ENCODE measurements at regions not wholly inside any gene's neighbourhood (a gene's known extent, or its start where the extent isn't known, plus 50 kb on each side); places are given as distances from the start of the nearest gene placed in this dataset.
"Not testable (repeated sequence)": the region's sequence is repeated elsewhere in the genome, so short reads cannot be mapped to it uniquely, and the experiment has no call there.

DNA sequence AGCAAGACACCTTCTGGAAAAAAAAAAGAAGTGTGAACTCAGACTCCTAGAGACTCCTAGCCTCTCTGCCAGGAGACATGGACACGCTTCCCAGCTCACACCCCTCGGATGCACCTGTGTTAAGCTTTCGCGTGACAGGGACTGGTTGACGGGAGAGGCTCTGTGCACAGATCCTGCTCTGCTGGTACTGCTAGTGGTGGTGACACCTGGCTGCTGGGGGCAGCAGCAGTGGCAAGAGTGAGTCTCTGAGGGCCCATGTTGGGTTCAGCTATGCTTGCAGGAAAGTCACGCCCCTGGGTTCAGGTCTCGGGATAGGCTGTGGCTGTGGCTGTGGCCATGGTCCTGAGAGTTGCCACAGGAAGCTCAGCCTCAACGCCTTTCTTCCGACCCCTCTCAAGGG, 81.1 kb downstream of the XRCC2 start:
- H3K9me2 ChIP-seq (replicated peaks; ENCODE audit: low read depth, low read length), result no peaks in the 10 kb centered on the region
- H3K27me3 ChIP-seq (ENCODE audit: insufficient read depth, low read length, poor library complexity, severe bottlenecking), result no peaks in the 10 kb centered on the region
- H3K9me3 ChIP-seq (ENCODE audit: insufficient read depth, low read depth, low read length), result no peaks in the 10 kb centered on the region
- H3K4me1 ChIP-seq (ENCODE audit: insufficient read depth, low read length, poor library complexity, severe bottlenecking), result no peaks in the 10 kb centered on the region
- no peaks in the 10 kb centered on the region for H4K20me1 ChIP-seq (ENCODE audit: insufficient read depth, low read length, poor library complexity, severe bottlenecking)
- no peaks in the 10 kb centered on the region for H3F3A ChIP-seq (ENCODE audit: low read depth)
- no peak overlapping the region for H3K4me2 ChIP-seq (ENCODE audit: low read depth, low read length, poor library complexity, severe bottlenecking)
- H2AFZ ChIP-seq (ENCODE audit: low read length), result no peak overlapping the region
- H3K4me3 ChIP-seq (ENCODE audit: low read length, poor library complexity, severe bottlenecking), result no peak overlapping the region
- no peaks in the 10 kb centered on the region for H3K36me3 ChIP-seq (ENCODE audit: insufficient read depth, low read length)
- H3K79me2 ChIP-seq (ENCODE audit: insufficient read depth, low read length), result no peaks in the 10 kb centered on the region
- no peak for TF ChIP-seq EZH2phosphoT487 (IDR thresholded peaks at IDR 0.05; ENCODE audit: borderline replicate concordance)
- TF ChIP-seq, protein P1, sequence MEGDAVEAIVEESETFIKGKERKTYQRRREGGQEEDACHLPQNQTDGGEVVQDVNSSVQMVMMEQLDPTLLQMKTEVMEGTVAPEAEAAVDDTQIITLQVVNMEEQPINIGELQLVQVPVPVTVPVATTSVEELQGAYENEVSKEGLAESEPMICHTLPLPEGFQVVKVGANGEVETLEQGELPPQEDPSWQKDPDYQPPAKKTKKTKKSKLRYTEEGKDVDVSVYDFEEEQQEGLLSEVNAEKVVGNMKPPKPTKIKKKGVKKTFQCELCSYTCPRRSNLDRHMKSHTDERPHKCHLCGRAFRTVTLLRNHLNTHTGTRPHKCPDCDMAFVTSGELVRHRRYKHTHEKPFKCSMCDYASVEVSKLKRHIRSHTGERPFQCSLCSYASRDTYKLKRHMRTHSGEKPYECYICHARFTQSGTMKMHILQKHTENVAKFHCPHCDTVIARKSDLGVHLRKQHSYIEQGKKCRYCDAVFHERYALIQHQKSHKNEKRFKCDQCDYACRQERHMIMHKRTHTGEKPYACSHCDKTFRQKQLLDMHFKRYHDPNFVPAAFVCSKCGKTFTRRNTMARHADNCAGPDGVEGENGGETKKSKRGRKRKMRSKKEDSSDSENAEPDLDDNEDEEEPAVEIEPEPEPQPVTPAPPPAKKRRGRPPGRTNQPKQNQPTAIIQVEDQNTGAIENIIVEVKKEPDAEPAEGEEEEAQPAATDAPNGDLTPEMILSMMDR (conservative IDR thresholded peaks at IDR 0.05; ENCODE audit: low read length), result no peak
- no peak overlapping the region for H3K9ac ChIP-seq (ENCODE audit: low read depth, low read length, poor library complexity, severe bottlenecking)

DNA sequence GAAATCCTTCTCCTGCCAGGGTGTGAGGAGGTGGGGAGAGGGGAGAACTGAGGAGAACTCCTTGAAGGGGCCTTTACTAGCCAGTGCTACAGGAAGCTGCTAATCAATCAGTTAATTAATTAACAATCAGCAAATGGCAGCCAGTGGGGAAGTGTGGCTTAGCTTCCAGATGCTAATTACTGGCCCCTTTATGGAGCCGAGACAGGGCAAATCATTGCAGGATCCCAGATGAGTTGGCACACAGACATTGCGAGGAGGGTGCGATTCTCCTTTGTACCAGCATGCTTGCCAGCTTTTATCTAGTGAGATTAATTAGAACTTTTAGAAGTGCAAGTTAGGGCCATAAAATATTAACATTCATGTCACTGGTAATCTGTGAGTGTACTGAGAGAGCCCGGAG, 84.0 kb downstream of the XRCC2 start:
- Histone ChIP-seq H4K20me1 (ENCODE audit: insufficient read depth, low read length, poor library complexity, severe bottlenecking) (no peaks in the 10 kb centered on the region), H3K4me3 (ENCODE audit: low read length, poor library complexity, severe bottlenecking) (no peak overlapping the region)

DNA sequence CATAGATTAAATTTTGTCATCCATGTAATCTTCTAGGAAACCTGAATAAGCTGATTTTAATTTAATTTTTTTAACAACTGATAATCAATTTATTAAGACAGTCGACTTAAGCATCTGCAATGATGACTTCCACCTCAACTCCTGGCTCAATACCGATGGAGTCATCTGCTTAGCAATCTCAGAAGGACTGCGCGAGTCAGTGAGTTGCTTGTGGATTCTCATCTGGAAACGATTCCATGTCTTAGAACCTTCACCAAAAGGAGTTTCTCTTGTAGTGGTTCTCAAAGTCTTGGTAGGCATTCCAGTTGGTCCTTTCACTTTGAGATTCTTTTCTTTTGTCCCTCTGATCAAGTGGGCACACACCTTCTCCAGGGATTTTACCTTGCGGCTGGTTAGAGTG, 85.5 kb downstream of the XRCC2 start:
- Histone ChIP-seq H3K4me3 (ENCODE audit: low read length, poor library complexity, severe bottlenecking) (no peak overlapping the region), H3K4me1 (ENCODE audit: insufficient read depth, low read length, poor library complexity, severe bottlenecking) (no peaks in the 10 kb centered on the region), H3K79me2 (ENCODE audit: insufficient read depth, low read length) (no peaks in the 10 kb centered on the region), H3K36me3 (ENCODE audit: insufficient read depth, low read length) (no peaks in the 10 kb centered on the region), H3K27me3 (ENCODE audit: insufficient read depth, low read length, poor library complexity, severe bottlenecking) (no peaks in the 10 kb centered on the region), H3K9ac (ENCODE audit: low read depth, low read length, poor library complexity, severe bottlenecking) (no peak overlapping the region), H2AFZ (ENCODE audit: low read length) (no peak overlapping the region), H3K9me2 (replicated peaks; ENCODE audit: low read depth, low read length) (no peaks in the 10 kb centered on the region), H3F3A (ENCODE audit: low read depth) (no peaks in the 10 kb centered on the region), H3K4me2 (ENCODE audit: low read depth, low read length, poor library complexity, severe bottlenecking) (no peak overlapping the region), H3K9me3 (ENCODE audit: insufficient read depth, low read depth, low read length) (no peaks in the 10 kb centered on the region), H4K20me1 (ENCODE audit: insufficient read depth, low read length, poor library complexity, severe bottlenecking) (no peaks in the 10 kb centered on the region)
- TF ChIP-seq, protein P1 (conservative IDR thresholded peaks at IDR 0.05; ENCODE audit: low read length), result no peak
- TF ChIP-seq EZH2phosphoT487 (IDR thresholded peaks at IDR 0.05; ENCODE audit: borderline replicate concordance), result no peak

More for the DNA sequence above, 84.0 kb downstream of the XRCC2 start:
- no peak overlapping the region for H3K4me2 ChIP-seq (ENCODE audit: low read depth, low read length, poor library complexity, severe bottlenecking)
- H3K79me2 ChIP-seq (ENCODE audit: insufficient read depth, low read length), result no peaks in the 10 kb centered on the region
- TF ChIP-seq EZH2phosphoT487 (IDR thresholded peaks at IDR 0.05; ENCODE audit: borderline replicate concordance), result no peak
- TF ChIP-seq, protein P1 (conservative IDR thresholded peaks at IDR 0.05; ENCODE audit: low read length), result no peak
- no peaks in the 10 kb centered on the region for H3K36me3 ChIP-seq (ENCODE audit: insufficient read depth, low read length)
- no peak overlapping the region for H2AFZ ChIP-seq (ENCODE audit: low read length)
- H3K4me1 ChIP-seq (ENCODE audit: insufficient read depth, low read length, poor library complexity, severe bottlenecking), result no peaks in the 10 kb centered on the region
- H3K27me3 ChIP-seq (ENCODE audit: insufficient read depth, low read length, poor library complexity, severe bottlenecking), result no peaks in the 10 kb centered on the region
- H3K9ac ChIP-seq (ENCODE audit: low read depth, low read length, poor library complexity, severe bottlenecking), result no peak overlapping the region
- H3F3A ChIP-seq (ENCODE audit: low read depth), result no peaks in the 10 kb centered on the region
- H3K9me3 ChIP-seq (ENCODE audit: insufficient read depth, low read depth, low read length), result no peaks in the 10 kb centered on the region
- H3K9me2 ChIP-seq (replicated peaks; ENCODE audit: low read depth, low read length), result no peaks in the 10 kb centered on the region

DNA sequence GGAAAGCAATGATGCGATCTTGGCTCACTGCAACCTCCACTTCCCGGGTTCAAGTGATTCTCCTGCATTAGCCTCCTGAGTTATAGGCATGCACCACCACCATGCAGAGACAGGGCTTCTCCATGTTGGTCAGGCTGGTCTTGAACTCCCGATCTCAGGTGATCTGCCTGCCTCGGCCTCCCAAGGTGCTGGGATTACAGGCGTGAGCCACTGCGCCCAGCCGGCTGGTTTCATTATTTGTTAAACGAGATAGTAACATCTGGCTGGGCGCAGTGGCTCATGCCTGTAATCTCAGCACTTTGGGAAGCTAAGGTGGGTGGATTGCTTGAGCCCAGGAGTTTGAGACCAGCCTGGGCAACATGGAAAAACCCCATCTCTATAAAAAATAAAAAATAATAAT, 86.1 kb downstream of the XRCC2 start:
- H3K4me3 ChIP-seq (ENCODE audit: low read length, poor library complexity, severe bottlenecking); H3K4me1 ChIP-seq (ENCODE audit: insufficient read depth, low read length, poor library complexity, severe bottlenecking); H3K79me2 ChIP-seq (ENCODE audit: insufficient read depth, low read length); H3F3A ChIP-seq (ENCODE audit: low read depth); H3K9me3 ChIP-seq (ENCODE audit: insufficient read depth, low read depth, low read length); H3K27me3 ChIP-seq (ENCODE audit: insufficient read depth, low read length, poor library complexity, severe bottlenecking); H3K9me2 ChIP-seq (replicated peaks; ENCODE audit: low read depth, low read length); H2AFZ ChIP-seq (ENCODE audit: low read length); H3K9ac ChIP-seq (ENCODE audit: low read depth, low read length, poor library complexity, severe bottlenecking); H3K4me2 ChIP-seq (ENCODE audit: low read depth, low read length, poor library complexity, severe bottlenecking); H3K36me3 ChIP-seq (ENCODE audit: insufficient read depth, low read length); H4K20me1 ChIP-seq (ENCODE audit: insufficient read depth, low read length, poor library complexity, severe bottlenecking): not testable (repeated sequence)

Measured in Loucy (cell line).